GM23338 (cell line): ENCODE measurements at regions not wholly inside any gene's neighbourhood (a gene's known extent, or its start where the extent isn't known, plus 50 kb on each side); places are given as distances from the start of the nearest gene placed in this dataset.

Experiments
- ATAC-seq: fragments of 200-7000 bp; cut with Tn5 transposase; 3 replicates; pipeline ENCODE4 v1.9.1; 2020
- DNase-seq: peaks from one replicate; pipeline ENCODE4 v3.0.0-alpha.2; 2015; ENCODE audit warnings: low spot score
- H2AFZ ChIP-seq: fragments of 200-600 bp; sonication (generic); 2 replicates; pipeline ENCODE4 v1.8.0; 2016; ENCODE audit warnings: antibody characterized with exemption, mild to moderate bottlenecking, moderate library complexity
- H3F3A ChIP-seq: fragments of 200-600 bp; sonication (generic); replicated peaks from 2 replicates; pipeline ENCODE4 v1.8.0; 2017; ENCODE audit warnings: antibody characterized with exemption, mixed run types, low read depth
- H3K27ac ChIP-seq: fragments of 200-600 bp; sonication (generic); 2 replicates; pipeline ENCODE4 v1.6.1; 2016; ENCODE audit warnings: low read depth
- H3K27me3 ChIP-seq: fragments of 200-600 bp; sonication (generic); 2 replicates; pipeline ENCODE4 v1.8.0; 2016; ENCODE audit warnings: mild to moderate bottlenecking, mixed run types, moderate library complexity; ENCODE audit not compliant: insufficient read depth
- H3K36me3 ChIP-seq: fragments of 200-600 bp; sonication (generic); 2 replicates; pipeline ENCODE4 v1.8.0; 2016; ENCODE audit warnings: mild to moderate bottlenecking; ENCODE audit not compliant: insufficient read depth
- H3K4me1 ChIP-seq: fragments of 200-600 bp; sonication (generic); 2 replicates; pipeline ENCODE4 v1.8.0; 2016; ENCODE audit warnings: mild to moderate bottlenecking, moderate library complexity; ENCODE audit not compliant: insufficient read depth
- H3K4me2 ChIP-seq: fragments of 200-600 bp; sonication (generic); 2 replicates; pipeline ENCODE4 v1.7.1; 2017; ENCODE audit warnings: mixed run types
- H3K4me3 ChIP-seq: fragments of 200-600 bp; sonication (generic); 2 replicates; pipeline ENCODE4 v1.6.1; 2016; ENCODE audit warnings: mixed run types
- H3K79me2 ChIP-seq: fragments of 200-600 bp; sonication (generic); replicated peaks from 2 replicates; pipeline ENCODE4 v1.8.0; 2017; ENCODE audit warnings: mild to moderate bottlenecking; ENCODE audit not compliant: insufficient read depth
- H3K9me2 ChIP-seq: fragments of 200-600 bp; sonication (generic); 2 replicates; pipeline ENCODE4 v1.8.0; 2017; ENCODE audit not compliant: insufficient read depth
- H4K20me1 ChIP-seq: fragments of 200-600 bp; sonication (generic); replicated peaks from 2 replicates; pipeline ENCODE4 v1.8.0; 2017; ENCODE audit warnings: mild to moderate bottlenecking; ENCODE audit not compliant: insufficient read depth
- H3K27ac Mint-ChIP-seq: 2 replicates; pipeline ENCODE4 v1.8.0; 2020; ENCODE audit warnings: inconsistent platforms, mild to moderate bottlenecking, moderate library complexity, mixed read lengths
- H3K27me3 Mint-ChIP-seq: 3 replicates; pipeline ENCODE4 v1.8.0; 2022; ENCODE audit warnings: low read depth, mild to moderate bottlenecking, moderate library complexity, mixed read lengths, inconsistent platforms; ENCODE audit not compliant: insufficient read depth, poor library complexity
- H3K36me3 Mint-ChIP-seq: 3 replicates; pipeline ENCODE4 v1.8.0; 2021; ENCODE audit warnings: low read depth, mild to moderate bottlenecking, inconsistent platforms, moderate library complexity, mixed read lengths
- H3K4me1 Mint-ChIP-seq: 3 replicates; pipeline ENCODE4 v1.8.0; 2020; ENCODE audit warnings: mild to moderate bottlenecking, inconsistent platforms, mixed read lengths
- H3K4me3 Mint-ChIP-seq: 3 replicates; pipeline ENCODE4 v1.8.0; 2021; ENCODE audit warnings: moderate library complexity, mild to moderate bottlenecking, inconsistent platforms, mixed read lengths
- H3K9me3 Mint-ChIP-seq: 3 replicates; pipeline ENCODE4 v1.8.0; 2020; ENCODE audit warnings: moderate library complexity, mild to moderate bottlenecking, inconsistent platforms, mixed read lengths
- CREB1 ChIP-seq: fragments of 250-450 bp; sonication (Bioruptor Pico); IDR thresholded peaks from 2 replicates; pipeline ENCODE4 v1.5.0; 2020; ENCODE audit warnings: low read depth, mild to moderate bottlenecking, moderate library complexity
- CTCF ChIP-seq, 2 experiments: fragments of 200-600 bp in 1 of 2; sonication (generic) in 1 of 2; conservative IDR thresholded peaks; 2 replicates each; pipeline versions ENCODE4 v1.5.1 to v1.6.1; 2016 to 2017; ENCODE audit warnings: antibody characterized with exemption in 2 of 2, low read depth in 2 of 2, mild to moderate bottlenecking in 2 of 2, moderate library complexity in 1 of 2
- EZH2 ChIP-seq: fragments of 200-600 bp; sonication (generic); IDR thresholded peaks from one replicate; pipeline ENCODE4 v1.8.0; 2017; ENCODE audit warnings: antibody characterized with exemption, mild to moderate bottlenecking, low read depth; ENCODE audit not compliant: unreplicated experiment
- EZH2phosphoT487 ChIP-seq: fragments of 200-600 bp; sonication (generic); IDR thresholded peaks from one replicate; pipeline ENCODE4 v1.8.1; 2018; ENCODE audit warnings: antibody characterized with exemption; ENCODE audit not compliant: unreplicated experiment
- JUNB ChIP-seq: IDR thresholded peaks from one replicate; pipeline ENCODE4 v1.6.1; 2016; ENCODE audit warnings: antibody characterized with exemption; ENCODE audit not compliant: unreplicated experiment
- REST ChIP-seq: IDR thresholded peaks from one replicate; pipeline ENCODE4 v1.6.1; 2018; ENCODE audit warnings: antibody characterized with exemption; ENCODE audit not compliant: unreplicated experiment
- STAT1 ChIP-seq: IDR thresholded peaks from one replicate; pipeline ENCODE4 v1.6.1; 2016; ENCODE audit warnings: antibody characterized with exemption; ENCODE audit not compliant: unreplicated experiment
- ZNF114 ChIP-seq: fragments of 250-450 bp; sonication (Bioruptor Pico); IDR thresholded peaks from 2 replicates; pipeline ENCODE4 v1.5.0; 2020; ENCODE audit warnings: mild to moderate bottlenecking, moderate library complexity
- ZNF331 ChIP-seq: fragments of 250-450 bp; sonication (Bioruptor Pico); IDR thresholded peaks from 2 replicates; pipeline ENCODE4 v1.5.0; 2020; ENCODE audit warnings: low read depth, mild to moderate bottlenecking, moderate library complexity
- ZNF462 ChIP-seq: fragments of 250-450 bp; sonication (Bioruptor Pico); IDR thresholded peaks from 2 replicates; pipeline ENCODE4 v1.5.0; 2020; ENCODE audit warnings: mild to moderate bottlenecking, moderate library complexity

- H3K4me3 ChIP-seq: no peak overlapping the region
- ATAC-seq (no peak), DNase-seq (no peak)
- Mint-ChIP-seq H3K4me3 (no peak overlapping the region), H3K9me3 (no peaks in the 10 kb centered on the region), H3K36me3 (no peaks in the 10 kb centered on the region; the same call in 2 of the 3 replicates), H3K4me1 (peaks cover 4% of the 10 kb centered on the region; the same call in 1 of the 3 replicates), H3K27me3 (peaks cover 6% of the 10 kb centered on the region), H3K27ac (peak overlapping the region; percentile 58; the same call in 1 of the 2 replicates)
- no peaks in the 10 kb centered on the region for H3K9me2 ChIP-seq
- H3F3A ChIP-seq: 0 out of 2 replicates have a peak, but pooled peaks cover 2% of the 10 kb centered on the region
- H3K79me2 ChIP-seq: no peaks in the 10 kb centered on the region
- H3K4me2 ChIP-seq: no peak overlapping the region
- no peak for TF ChIP-seq REST
- no peak for TF ChIP-seq ZNF331 (CRISPR knock-in tag)
- no peak for TF ChIP-seq JUNB
- no peak for TF ChIP-seq CTCF (conservative IDR thresholded peaks at IDR 0.05; ENCODE audit: low read depth in 2 of 2)
- TF ChIP-seq ZNF114 (CRISPR knock-in tag): no peak
- no peak for TF ChIP-seq EZH2phosphoT487
- TF ChIP-seq STAT1: no peak
- no peak for TF ChIP-seq EZH2
- TF ChIP-seq CREB1 (CRISPR knock-in tag): no peak
- H3K36me3 ChIP-seq: no peaks in the 10 kb centered on the region
- no peak overlapping the region for H2AFZ ChIP-seq
- no peaks in the 10 kb centered on the region for H3K27me3 ChIP-seq
- peaks cover 8% of the 10 kb centered on the region for H4K20me1 ChIP-seq
- H3K4me1 ChIP-seq: no peaks in the 10 kb centered on the region
- H3K27ac ChIP-seq: no peak overlapping the region
These were observed 153.0 kb upstream of the CIBAR2 start for GRCh38 chr16:85265161-85265784.

- DNase-seq (no peak), ATAC-seq (no peak)
- Histone ChIP-seq H4K20me1 (peaks cover 8% of the 10 kb centered on the region), H3K4me2 (no peak overlapping the region), H3K9me2 (no peaks in the 10 kb centered on the region), H3F3A (0 out of 2 replicates have a peak, but pooled peaks cover 2% of the 10 kb centered on the region), H3K27me3 (no peaks in the 10 kb centered on the region), H3K4me1 (no peaks in the 10 kb centered on the region), H2AFZ (no peak overlapping the region), H3K79me2 (no peaks in the 10 kb centered on the region), H3K4me3 (no peak overlapping the region), H3K27ac (no peak overlapping the region), H3K36me3 (no peaks in the 10 kb centered on the region)
- Mint-ChIP-seq H3K9me3 (no peaks in the 10 kb centered on the region), H3K36me3 (no peaks in the 10 kb centered on the region; the same call in 2 of the 3 replicates), H3K4me1 (peaks cover 5% of the 10 kb centered on the region; the same call in 2 of the 3 replicates), H3K27me3 (peaks cover 9% of the 10 kb centered on the region), H3K4me3 (no peak overlapping the region), H3K27ac (no peak overlapping the region)
- TF ChIP-seq ZNF331 (CRISPR knock-in tag) (no peak), ZNF462 (CRISPR knock-in tag) (no peak)
These were observed 153.5 kb upstream of the CIBAR2 start for GRCh38 chr16:85265810-85266209.
